Upper lobe of right lung (tissue), 1 donor: ENCODE measurements at regions not wholly inside any gene's neighbourhood (a gene's known extent, or its start where the extent isn't known, plus 50 kb on each side); places are given as distances from the start of the nearest gene placed in this dataset.

Experiments used
- ATAC-seq: fragments of 200-7000 bp; cut with Tn5 transposase; one replicate; pipeline ENCODE4 v1.9.1; 2020; ENCODE audit warnings: mild to moderate bottlenecking, moderate library complexity
- DNase-seq: peaks from one replicate; pipeline ENCODE4 v3.0.0-alpha.2; 2020
- H3K27ac ChIP-seq: fragments of 200-600 bp; one replicate; pipeline ENCODE4 v1.8.0; 2022
- H3K27me3 ChIP-seq: fragments of 200-600 bp; one replicate; pipeline ENCODE4 v1.8.0; 2022; ENCODE audit warnings: mild to moderate bottlenecking
- H3K36me3 ChIP-seq: fragments of 200-600 bp; one replicate; pipeline ENCODE4 v1.8.0; 2022
- H3K4me1 ChIP-seq: fragments of 200-600 bp; one replicate; pipeline ENCODE4 v1.8.0; 2022
- H3K4me3 ChIP-seq: fragments of 200-600 bp; one replicate; pipeline ENCODE4 v1.8.0; 2022; ENCODE audit warnings: mild to moderate bottlenecking
- H3K9me3 ChIP-seq: fragments of 200-600 bp; one replicate; pipeline ENCODE4 v1.8.0; 2022
- CTCF ChIP-seq: fragments of 200-600 bp; IDR thresholded peaks from one replicate; pipeline ENCODE4 v1.8.0; 2022; ENCODE audit warnings: antibody characterized with exemption
- intact Hi-C: fragments of 100-400 bp; cut with DNase I; formaldehyde crosslinking; loops from one replicate; pipeline ENCODE4 v1.11.0; 2022
- donor health status: DM: no; HTN: yes; CAD: no; lungs with severe emphysema.

- Histone ChIP-seq H3K27me3 (no peaks in the 10 kb centered on the region), H3K9me3 (no peaks in the 10 kb centered on the region), H3K27ac (no peak overlapping the region), H3K36me3 (no peaks in the 10 kb centered on the region), H3K4me3 (no peak overlapping the region), H3K4me1 (no peaks in the 10 kb centered on the region)
- TF ChIP-seq CTCF = no peak
- DNase-seq (no peak), ATAC-seq (peak; percentile 24)
- intact Hi-C loops = no loop called here
Measured at GRCh38 chr1:84090447-84091245, 53.4 kb upstream of the PRKACB start.

- TF ChIP-seq CTCF = no peak
- Histone ChIP-seq H3K9me3 (no peaks in the 10 kb centered on the region), H3K36me3 (no peaks in the 10 kb centered on the region), H3K4me1 (no peaks in the 10 kb centered on the region), H3K4me3 (no peak overlapping the region), H3K27ac (no peak overlapping the region), H3K27me3 (no peaks in the 10 kb centered on the region)
- intact Hi-C loops = no loop called here
- DNase-seq = no peak
- ATAC-seq = no peak
Measured at GRCh38 chr1:84089867-84090266, 54.2 kb upstream of the PRKACB start.

- ATAC-seq = no peak
- intact Hi-C loops = no loop called here
- H3K9me3 ChIP-seq = no peaks in the 10 kb centered on the region
- TF ChIP-seq CTCF = no peak
- no peak overlapping the region for H3K4me3 ChIP-seq
- H3K27ac ChIP-seq = no peak overlapping the region
- H3K27me3 ChIP-seq = no peaks in the 10 kb centered on the region
- H3K4me1 ChIP-seq = no peaks in the 10 kb centered on the region
- no peaks in the 10 kb centered on the region for H3K36me3 ChIP-seq
- DNase-seq = no peak
Measured at GRCh38 chr1:84089465-84089864, 54.6 kb upstream of the PRKACB start.

GRCh38 chr1:84086616-84087015 is 57.5 kb upstream of the PRKACB start:
- intact Hi-C loops = no loop called here
- H3K27me3 ChIP-seq = no peaks in the 10 kb centered on the region
- DNase-seq (peak; percentile 10), ATAC-seq (no peak)
- no peak for TF ChIP-seq CTCF
- no peak overlapping the region for H3K4me3 ChIP-seq
- H3K36me3 ChIP-seq = no peaks in the 10 kb centered on the region
- H3K4me1 ChIP-seq = no peaks in the 10 kb centered on the region
- H3K9me3 ChIP-seq = no peaks in the 10 kb centered on the region
- H3K27ac ChIP-seq = no peak overlapping the region

GRCh38 chr1:84086189-84086588 is 57.9 kb upstream of the PRKACB start:
- ATAC-seq (peak; percentile 16), DNase-seq (peak; percentile 49)
- Histone ChIP-seq H3K4me3 (no peak overlapping the region), H3K27me3 (no peaks in the 10 kb centered on the region), H3K9me3 (no peaks in the 10 kb centered on the region), H3K36me3 (no peaks in the 10 kb centered on the region), H3K4me1 (no peaks in the 10 kb centered on the region), H3K27ac (no peak overlapping the region)
- intact Hi-C loops = no loop called here
- no peak for TF ChIP-seq CTCF

GRCh38 chr1:84083307-84083706 is 60.8 kb upstream of the PRKACB start:
- Histone ChIP-seq H3K36me3 (no peaks in the 10 kb centered on the region), H3K27me3 (no peaks in the 10 kb centered on the region), H3K27ac (no peak overlapping the region), H3K4me3 (no peak overlapping the region), H3K9me3 (no peaks in the 10 kb centered on the region), H3K4me1 (peaks cover 4% of the 10 kb centered on the region)
- TF ChIP-seq CTCF = no peak
- DNase-seq (no peak), ATAC-seq (no peak)
- intact Hi-C loops = no loop called here
